Right lobe of liver (tissue), 4 donors: ENCODE measurements at regions not wholly inside any gene's neighbourhood (a gene's known extent, or its start where the extent isn't known, plus 50 kb on each side); places are given as distances from the start of the nearest gene placed in this dataset.

Experiments
- POLR2A ChIP-seq: fragments of 450-650 bp; IDR thresholded peaks from one replicate; pipeline ENCODE4 v1.6.1; 2017; ENCODE audit warnings: antibody characterized with exemption, mild to moderate bottlenecking
- TF ChIP-seq, protein P1 (sequence below), 4 donors: fragments of 200-600 bp in 3 of 4; fragments of 450-650 bp in 1 of 4; IDR thresholded peaks; one replicate each; pipeline versions ENCODE4 v1.5.1 to v1.8.0; 2016 to 2022; ENCODE audit warnings: antibody characterized with exemption in 4 of 4, mild to moderate bottlenecking in 2 of 4
- donor health status: DM: no; HTN: no; CAD: no.
- donor health status: DM: no; HTN: no; CAD: no.
- donor health status: DM: no; HTN: yes; CAD: no.

DNA sequence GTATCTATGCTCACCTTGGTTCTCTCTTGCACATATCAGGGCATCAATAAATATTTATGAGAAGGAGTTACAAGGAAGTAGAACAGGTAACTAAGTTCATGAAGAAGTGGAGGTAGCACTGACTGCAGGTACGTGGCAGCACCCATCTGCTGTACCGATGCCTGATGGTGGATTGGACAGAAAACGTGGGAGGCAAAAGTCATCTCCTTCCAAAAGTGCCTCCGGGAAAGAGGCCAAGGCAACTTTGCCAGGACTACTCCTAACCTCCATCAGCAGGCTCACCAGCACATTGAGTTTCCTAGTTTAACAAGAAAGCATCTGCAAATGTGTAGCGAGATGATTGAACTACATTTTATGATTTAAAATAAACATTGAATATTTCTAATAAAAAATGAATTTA is 248.8 kb downstream of the ANKRD7 start:
- TF ChIP-seq, protein P1, sequence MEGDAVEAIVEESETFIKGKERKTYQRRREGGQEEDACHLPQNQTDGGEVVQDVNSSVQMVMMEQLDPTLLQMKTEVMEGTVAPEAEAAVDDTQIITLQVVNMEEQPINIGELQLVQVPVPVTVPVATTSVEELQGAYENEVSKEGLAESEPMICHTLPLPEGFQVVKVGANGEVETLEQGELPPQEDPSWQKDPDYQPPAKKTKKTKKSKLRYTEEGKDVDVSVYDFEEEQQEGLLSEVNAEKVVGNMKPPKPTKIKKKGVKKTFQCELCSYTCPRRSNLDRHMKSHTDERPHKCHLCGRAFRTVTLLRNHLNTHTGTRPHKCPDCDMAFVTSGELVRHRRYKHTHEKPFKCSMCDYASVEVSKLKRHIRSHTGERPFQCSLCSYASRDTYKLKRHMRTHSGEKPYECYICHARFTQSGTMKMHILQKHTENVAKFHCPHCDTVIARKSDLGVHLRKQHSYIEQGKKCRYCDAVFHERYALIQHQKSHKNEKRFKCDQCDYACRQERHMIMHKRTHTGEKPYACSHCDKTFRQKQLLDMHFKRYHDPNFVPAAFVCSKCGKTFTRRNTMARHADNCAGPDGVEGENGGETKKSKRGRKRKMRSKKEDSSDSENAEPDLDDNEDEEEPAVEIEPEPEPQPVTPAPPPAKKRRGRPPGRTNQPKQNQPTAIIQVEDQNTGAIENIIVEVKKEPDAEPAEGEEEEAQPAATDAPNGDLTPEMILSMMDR (IDR thresholded peaks at IDR 0.05) = no peak
- no peak for TF ChIP-seq POLR2A
